Neural crest cell (in vitro differentiated cells): ENCODE measurements at regions not wholly inside any gene's neighbourhood (a gene's known extent, or its start where the extent isn't known, plus 50 kb on each side); places are given as distances from the start of the nearest gene placed in this dataset.
"Not testable (repeated sequence)": the region's sequence is repeated elsewhere in the genome, so short reads cannot be mapped to it uniquely, and the experiment has no call there.

Experiments used
- DNase-seq: peaks from one replicate; pipeline ENCODE4 v3.0.0; 2021; ENCODE audit warnings: low read depth, mixed read lengths, low spot score
- H3K27ac Mint-ChIP-seq: one replicate; pipeline ENCODE4 v1.8.0; 2021; ENCODE audit warnings: mild to moderate bottlenecking, mixed read lengths; ENCODE audit not compliant: unreplicated experiment
- H3K27me3 Mint-ChIP-seq: 2 replicates; pipeline ENCODE4 v1.8.0; 2021; ENCODE audit warnings: low read depth, mild to moderate bottlenecking, mixed read lengths
- H3K36me3 Mint-ChIP-seq: 2 replicates; pipeline ENCODE4 v1.8.0; 2021; ENCODE audit warnings: low read depth, mild to moderate bottlenecking, mixed read lengths
- H3K4me1 Mint-ChIP-seq: 2 replicates; pipeline ENCODE4 v1.8.0; 2021; ENCODE audit warnings: mixed read lengths
- H3K4me3 Mint-ChIP-seq: one replicate; pipeline ENCODE4 v1.8.0; 2021; ENCODE audit warnings: mild to moderate bottlenecking, mixed read lengths
- H3K9me3 Mint-ChIP-seq: 2 replicates; pipeline ENCODE4 v1.8.0; 2021; ENCODE audit warnings: mixed read lengths
- TF ChIP-seq, protein P1 (sequence below): fragments of 200-600 bp; sonication (generic); conservative IDR thresholded peaks from 2 replicates; pipeline ENCODE4 v1.5.0; 2021; ENCODE audit warnings: antibody characterized with exemption, mild to moderate bottlenecking

GRCh38 chr3:110436209-110436608, 635.4 kb upstream of the NECTIN3 start:
- Mint-ChIP-seq H3K4me3 (no peak overlapping the region), H3K27me3 (no peaks in the 10 kb centered on the region), H3K4me1 (no peaks in the 10 kb centered on the region), H3K27ac (no peak overlapping the region), H3K36me3 (no peaks in the 10 kb centered on the region), H3K9me3 (peaks cover 3% of the 10 kb centered on the region)
- TF ChIP-seq, protein P1, sequence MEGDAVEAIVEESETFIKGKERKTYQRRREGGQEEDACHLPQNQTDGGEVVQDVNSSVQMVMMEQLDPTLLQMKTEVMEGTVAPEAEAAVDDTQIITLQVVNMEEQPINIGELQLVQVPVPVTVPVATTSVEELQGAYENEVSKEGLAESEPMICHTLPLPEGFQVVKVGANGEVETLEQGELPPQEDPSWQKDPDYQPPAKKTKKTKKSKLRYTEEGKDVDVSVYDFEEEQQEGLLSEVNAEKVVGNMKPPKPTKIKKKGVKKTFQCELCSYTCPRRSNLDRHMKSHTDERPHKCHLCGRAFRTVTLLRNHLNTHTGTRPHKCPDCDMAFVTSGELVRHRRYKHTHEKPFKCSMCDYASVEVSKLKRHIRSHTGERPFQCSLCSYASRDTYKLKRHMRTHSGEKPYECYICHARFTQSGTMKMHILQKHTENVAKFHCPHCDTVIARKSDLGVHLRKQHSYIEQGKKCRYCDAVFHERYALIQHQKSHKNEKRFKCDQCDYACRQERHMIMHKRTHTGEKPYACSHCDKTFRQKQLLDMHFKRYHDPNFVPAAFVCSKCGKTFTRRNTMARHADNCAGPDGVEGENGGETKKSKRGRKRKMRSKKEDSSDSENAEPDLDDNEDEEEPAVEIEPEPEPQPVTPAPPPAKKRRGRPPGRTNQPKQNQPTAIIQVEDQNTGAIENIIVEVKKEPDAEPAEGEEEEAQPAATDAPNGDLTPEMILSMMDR: no peak
- no peak for DNase-seq

DNA sequence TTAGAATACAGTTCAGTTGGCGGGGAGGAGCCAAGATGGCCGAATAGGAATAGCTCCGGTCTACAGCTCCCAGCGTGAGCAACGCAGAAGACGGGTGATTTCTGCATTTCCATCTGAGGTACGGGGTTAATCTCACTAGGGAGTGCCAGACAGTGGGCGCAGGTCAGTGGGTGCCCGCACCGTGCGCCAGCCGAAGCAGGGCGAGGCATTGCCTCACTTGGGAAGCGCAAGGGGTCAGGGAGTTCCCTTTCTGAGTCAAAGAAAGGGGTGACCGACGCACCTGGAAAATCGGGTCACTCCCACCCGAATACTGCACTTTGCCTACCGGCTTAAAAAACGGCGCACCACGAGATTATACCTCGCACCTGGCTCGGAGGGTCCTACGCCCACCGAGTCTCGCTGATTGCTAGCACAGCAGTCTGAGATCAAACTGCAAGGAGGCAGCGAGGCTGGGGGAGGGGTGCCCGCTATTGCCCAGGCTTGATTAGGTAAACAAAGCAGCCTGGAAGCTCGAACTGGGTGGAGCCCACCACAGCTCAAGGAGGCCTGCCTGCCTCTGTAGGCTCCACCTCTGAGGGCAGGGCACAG, 631.5 kb upstream of the NECTIN3 start:
- not testable (repeated sequence) for H3K27ac Mint-ChIP-seq, H3K4me1 Mint-ChIP-seq, H3K36me3 Mint-ChIP-seq, H3K27me3 Mint-ChIP-seq, H3K4me3 Mint-ChIP-seq, DNase-seq, H3K9me3 Mint-ChIP-seq

DNA sequence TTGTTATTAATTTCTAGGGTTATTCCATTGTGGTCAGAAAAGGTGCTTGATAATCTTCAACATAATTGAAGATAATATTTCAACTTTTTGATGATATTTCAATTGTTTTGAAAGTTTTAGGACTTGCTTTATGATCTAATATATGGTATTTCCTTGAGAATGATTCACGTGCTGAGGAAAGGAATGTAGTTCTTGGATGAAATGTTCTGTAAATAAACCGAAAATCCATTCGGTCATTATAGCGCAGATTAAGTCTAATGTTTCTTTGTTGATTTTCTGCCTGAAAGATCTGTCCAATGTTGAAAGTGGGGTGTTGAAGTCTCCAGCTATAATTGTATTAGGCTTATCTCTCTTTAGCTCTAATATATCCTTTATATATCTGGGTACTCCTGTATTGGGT, 617.5 kb upstream of the NECTIN3 start:
- peaks cover 22% of the 10 kb centered on the region for H3K9me3 Mint-ChIP-seq
- no peaks in the 10 kb centered on the region for H3K4me1 Mint-ChIP-seq
- no peaks in the 10 kb centered on the region for H3K27me3 Mint-ChIP-seq
- no peak for DNase-seq
- no peak overlapping the region for H3K27ac Mint-ChIP-seq
- H3K4me3 Mint-ChIP-seq: no peak overlapping the region
- H3K36me3 Mint-ChIP-seq: peaks cover 6% of the 10 kb centered on the region
- TF ChIP-seq, protein P1: no peak

- Mint-ChIP-seq H3K4me3 (no peak overlapping the region), H3K4me1 (no peaks in the 10 kb centered on the region), H3K9me3 (peaks cover 22% of the 10 kb centered on the region), H3K27ac (no peak overlapping the region), H3K27me3 (no peaks in the 10 kb centered on the region), H3K36me3 (peaks cover 6% of the 10 kb centered on the region)
- DNase-seq: no peak
- TF ChIP-seq, protein P1: no peak
Observed at GRCh38 chr3:110456001-110456400, 615.6 kb upstream of the NECTIN3 start.

DNA sequence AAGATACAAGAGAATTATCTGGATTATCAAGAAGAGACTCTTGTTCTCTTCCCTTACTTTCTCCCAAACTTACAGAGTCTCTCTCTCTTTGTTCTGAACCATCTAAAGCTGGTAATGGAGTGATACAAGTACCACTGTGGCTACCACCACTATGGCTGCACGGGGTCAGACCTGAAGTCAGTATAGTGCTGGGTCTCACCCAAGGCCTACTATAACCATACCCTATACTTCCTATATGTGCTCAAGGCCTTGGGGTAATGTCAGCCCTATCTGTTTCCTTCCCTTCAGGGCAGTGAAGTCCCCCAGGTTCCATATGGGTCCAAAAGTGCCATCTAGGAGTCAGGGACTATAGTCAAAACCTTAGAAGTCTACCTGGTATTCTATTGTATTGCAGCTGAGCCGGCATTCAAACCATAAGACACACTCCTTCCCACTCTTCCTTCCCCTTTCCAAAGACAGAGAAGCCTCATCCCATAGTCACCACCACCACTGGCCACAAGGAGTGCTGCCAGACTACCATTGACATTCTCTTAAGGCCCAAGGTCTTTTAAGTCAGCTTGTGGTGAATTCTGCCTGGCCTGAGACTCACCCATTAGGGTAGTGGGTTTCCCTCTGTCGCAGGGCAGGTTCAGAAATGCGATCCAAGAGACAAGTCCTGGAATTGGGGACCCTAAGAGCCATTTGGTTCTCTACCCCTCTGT, 615.0 kb upstream of the NECTIN3 start:
- H3K27me3 Mint-ChIP-seq: no peaks in the 10 kb centered on the region
- H3K27ac Mint-ChIP-seq: peak overlapping the region; percentile 57
- H3K4me3 Mint-ChIP-seq: no peak overlapping the region
- H3K36me3 Mint-ChIP-seq: peaks cover 6% of the 10 kb centered on the region
- TF ChIP-seq, protein P1: no peak
- H3K9me3 Mint-ChIP-seq: peaks cover 22% of the 10 kb centered on the region
- no peak for DNase-seq
- H3K4me1 Mint-ChIP-seq: no peaks in the 10 kb centered on the region

DNA sequence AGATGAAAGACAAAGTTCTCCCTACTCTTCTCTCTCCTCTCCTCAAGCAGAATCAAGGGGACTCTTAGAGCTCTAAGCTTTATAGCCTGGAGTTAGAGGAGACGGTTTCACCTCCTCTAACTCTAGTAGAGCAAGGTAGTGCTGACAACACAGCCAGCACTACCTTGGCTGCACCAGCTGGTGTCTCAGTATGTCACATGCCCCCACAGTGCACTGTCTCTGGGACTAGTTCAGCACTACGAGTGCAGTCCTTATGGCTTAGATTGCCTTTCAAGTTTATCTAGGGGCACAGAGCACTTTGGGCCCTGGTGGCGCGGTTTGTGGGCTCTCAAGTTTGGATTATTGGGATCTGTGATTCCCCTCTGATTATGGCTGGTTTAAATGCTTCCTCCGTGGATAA, 614.1 kb upstream of the NECTIN3 start:
- TF ChIP-seq, protein P1: no peak
- H3K9me3 Mint-ChIP-seq: peaks cover 22% of the 10 kb centered on the region
- no peaks in the 10 kb centered on the region for H3K27me3 Mint-ChIP-seq
- no peak for DNase-seq
- peaks cover 6% of the 10 kb centered on the region for H3K36me3 Mint-ChIP-seq
- no peaks in the 10 kb centered on the region for H3K4me1 Mint-ChIP-seq
- no peak overlapping the region for H3K4me3 Mint-ChIP-seq
- H3K27ac Mint-ChIP-seq: no peak overlapping the region
